ENCODE measurements at regions not wholly inside any gene's neighbourhood (a gene's known extent, or its start where the extent isn't known, plus 50 kb on each side); places are given as distances from the start of the nearest gene placed in this dataset.

DNA sequence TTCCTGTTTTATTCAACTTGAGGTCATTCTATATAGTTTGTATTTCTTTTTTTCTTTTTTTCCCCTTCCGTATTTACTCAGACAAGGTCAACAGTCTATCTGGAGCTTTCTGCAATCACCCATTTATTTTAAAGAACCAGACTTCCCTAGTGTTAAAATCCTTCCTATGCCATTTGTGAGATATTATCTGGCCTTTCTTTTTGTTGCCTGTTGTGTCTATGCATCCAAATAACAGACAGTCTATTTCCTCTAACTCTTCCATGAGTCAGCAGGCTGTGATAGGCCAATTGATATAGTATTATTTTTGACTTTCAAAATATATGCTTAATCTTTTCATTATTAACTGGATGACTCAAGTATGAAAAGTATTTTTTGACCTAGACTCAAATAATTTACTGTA, 291.2 kb upstream of the PTPRD start:
- Histone ChIP-seq H3K36me3 (ENCODE audit: insufficient read depth, low read length) (no peaks in the 10 kb centered on the region), H4K20me1 (ENCODE audit: insufficient read depth, low read length) (no peaks in the 10 kb centered on the region), H3K4me2 (ENCODE audit: insufficient read depth, low read length) (no peak overlapping the region), H3K4me1 (ENCODE audit: insufficient read depth, low read length) (no peaks in the 10 kb centered on the region), H3K27ac (ENCODE audit: low read length) (no peak overlapping the region), H3K79me2 (ENCODE audit: insufficient read depth, low read length) (no peaks in the 10 kb centered on the region), H3K27me3 (ENCODE audit: insufficient read depth, low read length, poor library complexity) (no peaks in the 10 kb centered on the region), H3K4me3 (ENCODE audit: low read depth in 1 of 2, low read length in 2 of 2) (no peak overlapping the region), H2AFZ (ENCODE audit: low read depth, low read length) (no peak overlapping the region), H3K9ac (ENCODE audit: low read depth, low read length) (no peak overlapping the region), H3K9me3 (ENCODE audit: insufficient read depth, low read length, severe bottlenecking) (no peaks in the 10 kb centered on the region)
- DNase-seq (no peak), ATAC-seq (ENCODE audit: insufficient read depth, low read depth) (no peak)
- TF ChIP-seq EZH2 (IDR thresholded peaks at IDR 0.05; ENCODE audit: borderline replicate concordance, low read depth, low read length, severe bottlenecking) (no peak), CTCF (IDR thresholded peaks at IDR 0.05; ENCODE audit: borderline replicate concordance, extremely low read depth, low read length, poor library complexity, severe bottlenecking) (no peak)

GRCh38 chr9:10910779-10911178, 298.0 kb upstream of the PTPRD start:
- H3K79me2 ChIP-seq (ENCODE audit: insufficient read depth, low read length): no peaks in the 10 kb centered on the region
- no peaks in the 10 kb centered on the region for H3K36me3 ChIP-seq (ENCODE audit: insufficient read depth, low read length)
- no peak for DNase-seq
- no peaks in the 10 kb centered on the region for H4K20me1 ChIP-seq (ENCODE audit: insufficient read depth, low read length)
- no peak overlapping the region for H2AFZ ChIP-seq (ENCODE audit: low read depth, low read length)
- H3K9me3 ChIP-seq (ENCODE audit: insufficient read depth, low read length, severe bottlenecking): no peaks in the 10 kb centered on the region
- H3K4me1 ChIP-seq (ENCODE audit: insufficient read depth, low read length): no peaks in the 10 kb centered on the region
- H3K4me3 ChIP-seq (ENCODE audit: low read depth in 1 of 2, low read length in 2 of 2): no peak overlapping the region
- TF ChIP-seq EZH2 (IDR thresholded peaks at IDR 0.05; ENCODE audit: borderline replicate concordance, low read depth, low read length, severe bottlenecking) (no peak), CTCF (IDR thresholded peaks at IDR 0.05; ENCODE audit: borderline replicate concordance, extremely low read depth, low read length, poor library complexity, severe bottlenecking) (no peak)
- no peak overlapping the region for H3K4me2 ChIP-seq (ENCODE audit: insufficient read depth, low read length)
- H3K9ac ChIP-seq (ENCODE audit: low read depth, low read length): no peak overlapping the region
- no peak overlapping the region for H3K27ac ChIP-seq (ENCODE audit: low read length)
- no peaks in the 10 kb centered on the region for H3K27me3 ChIP-seq (ENCODE audit: insufficient read depth, low read length, poor library complexity)
- ATAC-seq (ENCODE audit: insufficient read depth, low read depth): no peak

DNA sequence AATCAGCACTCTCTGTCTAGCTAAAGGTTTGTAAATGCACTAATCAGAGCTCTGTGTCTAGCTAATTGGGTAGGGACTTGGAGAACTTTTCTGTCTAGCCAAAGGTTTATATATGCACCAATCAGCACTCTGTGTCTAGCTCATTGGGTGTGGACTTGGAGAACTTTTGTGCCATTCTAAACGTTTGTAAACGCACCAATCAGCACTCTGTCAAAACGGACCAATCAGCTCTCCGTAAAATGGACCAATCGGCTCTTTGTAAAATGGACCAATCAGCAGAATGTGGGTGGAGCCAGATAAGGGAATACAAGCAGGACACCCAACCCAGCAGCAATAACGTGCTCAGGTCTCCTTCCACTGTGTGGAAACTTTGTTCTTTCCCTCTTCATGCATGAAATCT, 298.6 kb upstream of the PTPRD start:
- H3K4me1 ChIP-seq (ENCODE audit: insufficient read depth, low read length): no peaks in the 10 kb centered on the region
- H3K4me2 ChIP-seq (ENCODE audit: insufficient read depth, low read length): no peak overlapping the region
- H3K79me2 ChIP-seq (ENCODE audit: insufficient read depth, low read length): no peaks in the 10 kb centered on the region
- H3K36me3 ChIP-seq (ENCODE audit: insufficient read depth, low read length): no peaks in the 10 kb centered on the region
- no peak for DNase-seq
- no peaks in the 10 kb centered on the region for H4K20me1 ChIP-seq (ENCODE audit: insufficient read depth, low read length)
- no peaks in the 10 kb centered on the region for H3K9me3 ChIP-seq (ENCODE audit: insufficient read depth, low read length, severe bottlenecking)
- ATAC-seq (ENCODE audit: insufficient read depth, low read depth): no peak
- no peak for TF ChIP-seq CTCF (IDR thresholded peaks at IDR 0.05; ENCODE audit: borderline replicate concordance, extremely low read depth, low read length, poor library complexity, severe bottlenecking)
- TF ChIP-seq EZH2 (IDR thresholded peaks at IDR 0.05; ENCODE audit: borderline replicate concordance, low read depth, low read length, severe bottlenecking): no peak
- H3K9ac ChIP-seq (ENCODE audit: low read depth, low read length): no peak overlapping the region
- no peaks in the 10 kb centered on the region for H3K27me3 ChIP-seq (ENCODE audit: insufficient read depth, low read length, poor library complexity)
- H3K4me3 ChIP-seq (ENCODE audit: low read depth in 1 of 2, low read length in 2 of 2): no peak overlapping the region
- H3K27ac ChIP-seq (ENCODE audit: low read length): no peak overlapping the region
- no peak overlapping the region for H2AFZ ChIP-seq (ENCODE audit: low read depth, low read length)

DNA sequence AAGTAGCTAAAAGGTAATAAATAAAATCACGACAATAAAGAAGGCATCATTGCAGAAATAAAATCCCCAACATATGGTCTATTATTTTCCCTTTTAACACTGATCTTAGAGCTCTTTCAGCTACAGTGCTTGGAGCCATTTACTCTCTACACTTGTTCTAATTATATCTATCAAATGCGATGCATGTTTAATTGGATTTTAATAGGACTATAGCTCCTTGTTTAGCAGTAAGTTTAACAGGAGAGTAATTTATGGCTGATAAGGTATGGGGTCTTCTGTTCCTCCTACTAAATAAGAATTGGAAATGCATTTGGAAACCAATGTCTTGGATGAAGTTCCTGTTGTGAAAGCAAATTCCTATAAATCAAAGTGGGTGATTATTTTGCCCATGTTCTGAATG, 304.2 kb upstream of the PTPRD start:
- no peaks in the 10 kb centered on the region for H3K36me3 ChIP-seq (ENCODE audit: insufficient read depth, low read length)
- no peak overlapping the region for H3K27ac ChIP-seq (ENCODE audit: low read length)
- no peak for TF ChIP-seq CTCF (IDR thresholded peaks at IDR 0.05; ENCODE audit: borderline replicate concordance, extremely low read depth, low read length, poor library complexity, severe bottlenecking)
- no peaks in the 10 kb centered on the region for H4K20me1 ChIP-seq (ENCODE audit: insufficient read depth, low read length)
- H3K4me2 ChIP-seq (ENCODE audit: insufficient read depth, low read length): no peak overlapping the region
- H3K9me3 ChIP-seq (ENCODE audit: insufficient read depth, low read length, severe bottlenecking): no peaks in the 10 kb centered on the region
- no peaks in the 10 kb centered on the region for H3K79me2 ChIP-seq (ENCODE audit: insufficient read depth, low read length)
- no peak for ATAC-seq (ENCODE audit: insufficient read depth, low read depth)
- no peak for DNase-seq
- no peak overlapping the region for H2AFZ ChIP-seq (ENCODE audit: low read depth, low read length)
- no peak overlapping the region for H3K4me3 ChIP-seq (ENCODE audit: low read depth in 1 of 2, low read length in 2 of 2)
- H3K27me3 ChIP-seq (ENCODE audit: insufficient read depth, low read length, poor library complexity): no peaks in the 10 kb centered on the region
- H3K4me1 ChIP-seq (ENCODE audit: insufficient read depth, low read length): no peaks in the 10 kb centered on the region
- H3K9ac ChIP-seq (ENCODE audit: low read depth, low read length): no peak overlapping the region
